ES-I3 (cell line): ENCODE measurements at regions not wholly inside any gene's neighbourhood (a gene's known extent, or its start where the extent isn't known, plus 50 kb on each side); places are given as distances from the start of the nearest gene placed in this dataset.
"Not testable (repeated sequence)": the region's sequence is repeated elsewhere in the genome, so short reads cannot be mapped to it uniquely, and the experiment has no call there.

Experiments used
- H3K36me3 ChIP-seq: 2 replicates; pipeline ENCODE4 v1.6.1; 2013; ENCODE audit warnings: mild to moderate bottlenecking, low read length, control low read depth, moderate library complexity; ENCODE audit not compliant: insufficient read depth
- H3K4me1 ChIP-seq: 2 replicates; pipeline ENCODE4 v1.6.1; 2013; ENCODE audit warnings: mild to moderate bottlenecking, control low read depth, low read length; ENCODE audit not compliant: insufficient read depth
- H3K9ac ChIP-seq: 2 replicates; pipeline ENCODE4 v1.6.1; 2013; ENCODE audit warnings: low read depth, mild to moderate bottlenecking, low read length, moderate library complexity
- H3K9me3 ChIP-seq: 2 replicates; pipeline ENCODE4 v1.6.1; 2013; ENCODE audit warnings: mild to moderate bottlenecking, low read length, moderate library complexity; ENCODE audit not compliant: control insufficient read depth, insufficient read depth

- H3K36me3 ChIP-seq, result no peaks in the 10 kb centered on the region
- no peaks in the 10 kb centered on the region for H3K4me1 ChIP-seq
- no peak overlapping the region for H3K9ac ChIP-seq
These were observed 113.8 kb upstream of the ITGB1 start for GRCh38 chr10:33071857-33072256.

GRCh38 chr10:33070101-33070500 lies 112.1 kb upstream of the ITGB1 start:
- peaks cover 3% of the 10 kb centered on the region for H3K9me3 ChIP-seq
- H3K4me1 ChIP-seq, result peaks cover 4% of the 10 kb centered on the region; the same call in 1 of the 2 replicates

More at GRCh38 chr10:33071857-33072256, 113.8 kb upstream of the ITGB1 start:
- peaks cover 3% of the 10 kb centered on the region for H3K9me3 ChIP-seq

GRCh38 chr10:33067917-33068316 lies 109.9 kb upstream of the ITGB1 start:
- peaks cover 4% of the 10 kb centered on the region; the same call in 1 of the 2 replicates for H3K4me1 ChIP-seq
- no peak overlapping the region for H3K9ac ChIP-seq
- H3K9me3 ChIP-seq, result peaks cover 3% of the 10 kb centered on the region
- no peaks in the 10 kb centered on the region for H3K36me3 ChIP-seq

More at GRCh38 chr10:33070101-33070500, 112.1 kb upstream of the ITGB1 start:
- Histone ChIP-seq H3K9ac (no peak overlapping the region), H3K36me3 (no peaks in the 10 kb centered on the region)

GRCh38 chr10:33067481-33067880 lies 109.5 kb upstream of the ITGB1 start:
- Histone ChIP-seq H3K36me3 (no peaks in the 10 kb centered on the region), H3K9me3 (peaks cover 2% of the 10 kb centered on the region), H3K4me1 (peaks cover 4% of the 10 kb centered on the region; the same call in 1 of the 2 replicates), H3K9ac (no peak overlapping the region)

GRCh38 chr10:33066558-33067236 lies 108.7 kb upstream of the ITGB1 start:
- Histone ChIP-seq H3K4me1 (peaks cover 4% of the 10 kb centered on the region; the same call in 1 of the 2 replicates), H3K9ac (no peak overlapping the region), H3K9me3 (peaks cover 3% of the 10 kb centered on the region), H3K36me3 (no peaks in the 10 kb centered on the region)

- Histone ChIP-seq H3K36me3 (no peaks in the 10 kb centered on the region), H3K4me1 (peaks cover 4% of the 10 kb centered on the region; the same call in 1 of the 2 replicates), H3K9ac (no peak overlapping the region), H3K9me3 (peaks cover 3% of the 10 kb centered on the region; the same call in 1 of the 2 replicates)
These were observed 107.1 kb upstream of the ITGB1 start for GRCh38 chr10:33065111-33065510.

- H3K9ac ChIP-seq, result no peak overlapping the region
- H3K9me3 ChIP-seq, result peaks cover 3% of the 10 kb centered on the region; the same call in 1 of the 2 replicates
- H3K4me1 ChIP-seq, result peaks cover 4% of the 10 kb centered on the region; the same call in 1 of the 2 replicates
- no peaks in the 10 kb centered on the region for H3K36me3 ChIP-seq
These were observed 106.7 kb upstream of the ITGB1 start for GRCh38 chr10:33064706-33065105.

GRCh38 chr10:33057620-33058019 lies 99.6 kb upstream of the ITGB1 start:
- H3K9me3 ChIP-seq, result peaks cover 3% of the 10 kb centered on the region; the same call in 1 of the 2 replicates
- H3K4me1 ChIP-seq, result no peaks in the 10 kb centered on the region
- H3K9ac ChIP-seq, result no peak overlapping the region
- no peaks in the 10 kb centered on the region for H3K36me3 ChIP-seq

- Histone ChIP-seq H3K4me1 (no peaks in the 10 kb centered on the region), H3K9ac (no peak overlapping the region), H3K9me3 (peaks cover 3% of the 10 kb centered on the region; the same call in 1 of the 2 replicates), H3K36me3 (no peaks in the 10 kb centered on the region)
These were observed 99.0 kb upstream of the ITGB1 start for GRCh38 chr10:33056828-33057596.

- Histone ChIP-seq H3K9me3 (no peaks in the 10 kb centered on the region), H3K9ac (no peak overlapping the region), H3K4me1 (peaks cover 7% of the 10 kb centered on the region), H3K36me3 (no peaks in the 10 kb centered on the region)
These were observed 97.6 kb upstream of the ITGB1 start for GRCh38 chr10:33055625-33056024.

GRCh38 chr10:33052915-33053810 lies 95.1 kb upstream of the ITGB1 start:
- H3K9ac ChIP-seq, result no peak overlapping the region
- peaks cover 7% of the 10 kb centered on the region for H3K4me1 ChIP-seq
- H3K36me3 ChIP-seq, result no peaks in the 10 kb centered on the region
- H3K9me3 ChIP-seq, result 0 out of 2 replicates have a peak, but pooled peaks cover 2% of the 10 kb centered on the region

- no peaks in the 10 kb centered on the region for H3K36me3 ChIP-seq
- H3K9ac ChIP-seq, result no peak overlapping the region
- H3K9me3 ChIP-seq, result 0 out of 2 replicates have a peak, but pooled peaks cover 2% of the 10 kb centered on the region
- peaks cover 7% of the 10 kb centered on the region for H3K4me1 ChIP-seq
These were observed 94.3 kb upstream of the ITGB1 start for GRCh38 chr10:33052263-33052875.

- not testable (repeated sequence) for H3K4me1 ChIP-seq, H3K9ac ChIP-seq, H3K36me3 ChIP-seq, H3K9me3 ChIP-seq
These were observed 92.2 kb upstream of the ITGB1 start for GRCh38 chr10:33049963-33050920.
